ENCODE measurements at regions not wholly inside any gene's neighbourhood (a gene's known extent, or its start where the extent isn't known, plus 50 kb on each side); places are given as distances from the start of the nearest gene placed in this dataset.
A peak's percentile ranks its signal among the peaks of the same experiment; 100 is the strongest.

- TF ChIP-seq HNF1A (IDR thresholded peaks at IDR 0.05; ENCODE audit: low read depth) (peak; percentile 48; the same call in 1 of the 2 replicates), HNF1A (CRISPR knock-in tag; IDR thresholded peaks at IDR 0.05; ENCODE audit: borderline replicate concordance) (no peak), DMAP1 (CRISPR knock-in tag; IDR thresholded peaks at IDR 0.05) (no peak)
Measured at GRCh38 chr2:109064660-109065390, 64.2 kb upstream of the SH3RF3 start (continued).

GRCh38 chr2:109062859-109063700, 65.9 kb upstream of the SH3RF3 start:
- Histone ChIP-seq H3K79me2 (ENCODE audit: insufficient read depth, low read length) (no peaks in the 10 kb centered on the region), H2AFZ (ENCODE audit: low read length) (no peak overlapping the region), H4K20me1 (ENCODE audit: insufficient read depth, low read length) (no peaks in the 10 kb centered on the region), H3K9me3 (ENCODE audit: low read length) (no peaks in the 10 kb centered on the region), H3K27ac (ENCODE audit: extremely low read length, insufficient read depth, low read length) (no peak overlapping the region), H3K9ac (ENCODE audit: insufficient read depth, low read depth, low read length) (no peak overlapping the region), H3K36me3 (replicated peaks in 1 of 2; ENCODE audit: control insufficient read depth in 1 of 2, insufficient read depth in 2 of 2, low read length in 2 of 2) (no peaks in the 10 kb centered on the region), H3K4me2 (ENCODE audit: low read depth, low read length) (peak overlapping the region; percentile 43), H3K27me3 (ENCODE audit: control insufficient read depth in 1 of 2, insufficient read depth in 2 of 2, low read length in 2 of 2) (no peaks in the 10 kb centered on the region), H3K4me3 (replicated peaks in 1 of 3; ENCODE audit: insufficient read depth in 1 of 3, low read depth in 2 of 3, low read length in 3 of 3) (no peak overlapping the region), H3K4me1 (ENCODE audit: insufficient read depth, low read length) (peaks cover 59% of the 10 kb centered on the region)
- no peak for DNase-seq (ENCODE audit: low spot score)
- 44% methylated on average over 15 of the region's 19 CpGs for WGBS (ENCODE audit: low lambda C conversion rate)
- TF ChIP-seq, protein P1, sequence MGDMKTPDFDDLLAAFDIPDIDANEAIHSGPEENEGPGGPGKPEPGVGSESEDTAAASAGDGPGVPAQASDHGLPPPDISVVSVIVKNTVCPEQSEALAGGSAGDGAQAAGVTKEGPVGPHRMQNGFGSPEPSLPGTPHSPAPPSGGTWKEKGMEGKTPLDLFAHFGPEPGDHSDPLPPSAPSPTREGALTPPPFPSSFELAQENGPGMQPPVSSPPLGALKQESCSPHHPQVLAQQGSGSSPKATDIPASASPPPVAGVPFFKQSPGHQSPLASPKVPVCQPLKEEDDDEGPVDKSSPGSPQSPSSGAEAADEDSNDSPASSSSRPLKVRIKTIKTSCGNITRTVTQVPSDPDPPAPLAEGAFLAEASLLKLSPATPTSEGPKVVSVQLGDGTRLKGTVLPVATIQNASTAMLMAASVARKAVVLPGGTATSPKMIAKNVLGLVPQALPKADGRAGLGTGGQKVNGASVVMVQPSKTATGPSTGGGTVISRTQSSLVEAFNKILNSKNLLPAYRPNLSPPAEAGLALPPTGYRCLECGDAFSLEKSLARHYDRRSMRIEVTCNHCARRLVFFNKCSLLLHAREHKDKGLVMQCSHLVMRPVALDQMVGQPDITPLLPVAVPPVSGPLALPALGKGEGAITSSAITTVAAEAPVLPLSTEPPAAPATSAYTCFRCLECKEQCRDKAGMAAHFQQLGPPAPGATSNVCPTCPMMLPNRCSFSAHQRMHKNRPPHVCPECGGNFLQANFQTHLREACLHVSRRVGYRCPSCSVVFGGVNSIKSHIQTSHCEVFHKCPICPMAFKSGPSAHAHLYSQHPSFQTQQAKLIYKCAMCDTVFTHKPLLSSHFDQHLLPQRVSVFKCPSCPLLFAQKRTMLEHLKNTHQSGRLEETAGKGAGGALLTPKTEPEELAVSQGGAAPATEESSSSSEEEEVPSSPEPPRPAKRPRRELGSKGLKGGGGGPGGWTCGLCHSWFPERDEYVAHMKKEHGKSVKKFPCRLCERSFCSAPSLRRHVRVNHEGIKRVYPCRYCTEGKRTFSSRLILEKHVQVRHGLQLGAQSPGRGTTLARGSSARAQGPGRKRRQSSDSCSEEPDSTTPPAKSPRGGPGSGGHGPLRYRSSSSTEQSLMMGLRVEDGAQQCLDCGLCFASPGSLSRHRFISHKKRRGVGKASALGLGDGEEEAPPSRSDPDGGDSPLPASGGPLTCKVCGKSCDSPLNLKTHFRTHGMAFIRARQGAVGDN (CRISPR knock-in tag; IDR thresholded peaks at IDR 0.05), result peak; percentile 26; the same call in 1 of the 2 replicates
- TF ChIP-seq ZNF567 (CRISPR knock-in tag; IDR thresholded peaks at IDR 0.05; ENCODE audit: borderline replicate concordance) (no peak), ADNP (CRISPR knock-in tag; IDR thresholded peaks at IDR 0.05) (no peak), CTCF (CRISPR knock-in tag; IDR thresholded peaks at IDR 0.05) (peak; percentile 32), MYC (CRISPR knock-in tag; IDR thresholded peaks at IDR 0.05; ENCODE audit: borderline replicate concordance) (0 out of 2 replicates have a peak, but pooled peaks have one; percentile 23)
- ChIA-PET CTCF (ENCODE audit: low intra/inter-chr PET ratio, low total read pairs) (no interaction called here), POLR2A (no interaction called here)
- intact Hi-C loops (cut with micrococcal nuclease; ENCODE audit: unreplicated experiment) (no loop called here), in situ Hi-C loops (cut with HindIII; ENCODE audit: extremely low pct_ligation_motif_present, low pct_unique_long_range_greater_than_20kb) (no loop called here)
- no TSS peak for BruUV-seq (replicated peaks)
- no peak for FAIRE-seq
- ATAC-seq, result peak; percentile 46
